ENCODE measurements at regions not wholly inside any gene's neighbourhood (a gene's known extent, or its start where the extent isn't known, plus 50 kb on each side); places are given as distances from the start of the nearest gene placed in this dataset.

DNA sequence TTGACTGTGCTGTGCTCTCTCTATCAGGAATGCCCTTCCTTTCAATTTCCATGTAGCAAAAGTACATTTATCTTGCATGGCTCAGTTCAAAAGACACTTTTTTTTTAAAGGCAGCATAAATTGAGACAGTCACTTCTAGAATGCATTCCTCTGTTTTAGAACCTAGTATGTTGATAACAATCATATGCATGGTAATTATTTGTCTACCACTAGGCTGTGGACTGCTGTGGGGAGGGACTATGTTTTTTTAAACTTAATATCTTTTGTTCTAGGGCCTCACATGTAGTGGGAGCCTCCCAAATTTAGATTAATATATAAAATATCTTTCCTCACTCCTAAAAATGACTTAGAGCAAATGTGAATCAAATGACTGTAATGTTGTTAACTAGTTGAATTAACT lies 269.9 kb downstream of the MEIS1 start:
- no peak for DNase-seq (ENCODE audit: low read depth in 1 of 2, low spot score in 1 of 2)
- Histone ChIP-seq H3K27ac (replicated peaks) (no peak overlapping the region), H3K4me3 (replicated peaks; ENCODE audit: insufficient read depth, low read length) (no peak overlapping the region), H3K27me3 (ENCODE audit: insufficient read depth, poor library complexity, severe bottlenecking) (no peaks in the 10 kb centered on the region)
- TF ChIP-seq SPI1 (IDR thresholded peaks at IDR 0.05; ENCODE audit: borderline replicate concordance, low read depth) (no peak), GABPA (IDR thresholded peaks at IDR 0.05; ENCODE audit: low read depth) (no peak), POLR2AphosphoS5 (IDR thresholded peaks at IDR 0.05; ENCODE audit: low read depth) (no peak)
- TF ChIP-seq, protein P1, sequence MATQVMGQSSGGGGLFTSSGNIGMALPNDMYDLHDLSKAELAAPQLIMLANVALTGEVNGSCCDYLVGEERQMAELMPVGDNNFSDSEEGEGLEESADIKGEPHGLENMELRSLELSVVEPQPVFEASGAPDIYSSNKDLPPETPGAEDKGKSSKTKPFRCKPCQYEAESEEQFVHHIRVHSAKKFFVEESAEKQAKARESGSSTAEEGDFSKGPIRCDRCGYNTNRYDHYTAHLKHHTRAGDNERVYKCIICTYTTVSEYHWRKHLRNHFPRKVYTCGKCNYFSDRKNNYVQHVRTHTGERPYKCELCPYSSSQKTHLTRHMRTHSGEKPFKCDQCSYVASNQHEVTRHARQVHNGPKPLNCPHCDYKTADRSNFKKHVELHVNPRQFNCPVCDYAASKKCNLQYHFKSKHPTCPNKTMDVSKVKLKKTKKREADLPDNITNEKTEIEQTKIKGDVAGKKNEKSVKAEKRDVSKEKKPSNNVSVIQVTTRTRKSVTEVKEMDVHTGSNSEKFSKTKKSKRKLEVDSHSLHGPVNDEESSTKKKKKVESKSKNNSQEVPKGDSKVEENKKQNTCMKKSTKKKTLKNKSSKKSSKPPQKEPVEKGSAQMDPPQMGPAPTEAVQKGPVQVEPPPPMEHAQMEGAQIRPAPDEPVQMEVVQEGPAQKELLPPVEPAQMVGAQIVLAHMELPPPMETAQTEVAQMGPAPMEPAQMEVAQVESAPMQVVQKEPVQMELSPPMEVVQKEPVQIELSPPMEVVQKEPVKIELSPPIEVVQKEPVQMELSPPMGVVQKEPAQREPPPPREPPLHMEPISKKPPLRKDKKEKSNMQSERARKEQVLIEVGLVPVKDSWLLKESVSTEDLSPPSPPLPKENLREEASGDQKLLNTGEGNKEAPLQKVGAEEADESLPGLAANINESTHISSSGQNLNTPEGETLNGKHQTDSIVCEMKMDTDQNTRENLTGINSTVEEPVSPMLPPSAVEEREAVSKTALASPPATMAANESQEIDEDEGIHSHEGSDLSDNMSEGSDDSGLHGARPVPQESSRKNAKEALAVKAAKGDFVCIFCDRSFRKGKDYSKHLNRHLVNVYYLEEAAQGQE (IDR thresholded peaks at IDR 0.05; ENCODE audit: insufficient replicate concordance, low read depth), result no peak
- TF ChIP-seq, protein P2, sequence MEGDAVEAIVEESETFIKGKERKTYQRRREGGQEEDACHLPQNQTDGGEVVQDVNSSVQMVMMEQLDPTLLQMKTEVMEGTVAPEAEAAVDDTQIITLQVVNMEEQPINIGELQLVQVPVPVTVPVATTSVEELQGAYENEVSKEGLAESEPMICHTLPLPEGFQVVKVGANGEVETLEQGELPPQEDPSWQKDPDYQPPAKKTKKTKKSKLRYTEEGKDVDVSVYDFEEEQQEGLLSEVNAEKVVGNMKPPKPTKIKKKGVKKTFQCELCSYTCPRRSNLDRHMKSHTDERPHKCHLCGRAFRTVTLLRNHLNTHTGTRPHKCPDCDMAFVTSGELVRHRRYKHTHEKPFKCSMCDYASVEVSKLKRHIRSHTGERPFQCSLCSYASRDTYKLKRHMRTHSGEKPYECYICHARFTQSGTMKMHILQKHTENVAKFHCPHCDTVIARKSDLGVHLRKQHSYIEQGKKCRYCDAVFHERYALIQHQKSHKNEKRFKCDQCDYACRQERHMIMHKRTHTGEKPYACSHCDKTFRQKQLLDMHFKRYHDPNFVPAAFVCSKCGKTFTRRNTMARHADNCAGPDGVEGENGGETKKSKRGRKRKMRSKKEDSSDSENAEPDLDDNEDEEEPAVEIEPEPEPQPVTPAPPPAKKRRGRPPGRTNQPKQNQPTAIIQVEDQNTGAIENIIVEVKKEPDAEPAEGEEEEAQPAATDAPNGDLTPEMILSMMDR (IDR thresholded peaks at IDR 0.05; ENCODE audit: insufficient read depth, low read length), result no peak

DNA sequence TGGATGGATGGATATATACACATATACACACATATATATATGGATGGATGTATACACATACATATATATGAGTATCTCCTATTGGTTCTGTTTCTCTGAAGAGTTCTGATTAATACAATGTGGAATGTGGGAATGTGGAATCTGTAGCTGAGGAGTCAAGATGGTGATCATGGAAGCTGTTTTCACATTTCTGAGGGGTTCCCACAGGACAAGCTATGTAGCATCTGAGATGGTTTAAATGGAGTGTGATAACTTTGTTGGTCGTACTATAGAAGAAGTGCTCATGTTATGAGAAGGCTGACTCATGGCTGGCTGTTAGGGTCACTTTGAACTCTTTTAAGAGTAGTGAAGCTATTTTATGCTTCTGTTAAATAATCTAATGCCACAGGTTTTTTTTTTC lies 279.7 kb downstream of the MEIS1 start:
- DNase-seq (ENCODE audit: low read depth in 1 of 2, low spot score in 1 of 2), result no peak
- Histone ChIP-seq H3K4me3 (replicated peaks; ENCODE audit: insufficient read depth, low read length) (no peak overlapping the region), H3K27me3 (ENCODE audit: insufficient read depth, poor library complexity, severe bottlenecking) (no peaks in the 10 kb centered on the region), H3K27ac (replicated peaks) (no peak overlapping the region)
- TF ChIP-seq GABPA (IDR thresholded peaks at IDR 0.05; ENCODE audit: low read depth) (no peak), POLR2AphosphoS5 (IDR thresholded peaks at IDR 0.05; ENCODE audit: low read depth) (no peak), SPI1 (IDR thresholded peaks at IDR 0.05; ENCODE audit: borderline replicate concordance, low read depth) (no peak)
- TF ChIP-seq, protein P1 (IDR thresholded peaks at IDR 0.05; ENCODE audit: insufficient replicate concordance, low read depth), result no peak
- TF ChIP-seq, protein P2 (IDR thresholded peaks at IDR 0.05; ENCODE audit: insufficient read depth, low read length), result no peak

GRCh38 chr2:66717218-66717905 lies 282.4 kb downstream of the MEIS1 start:
- Histone ChIP-seq H3K27ac (replicated peaks) (no peak overlapping the region), H3K4me3 (replicated peaks; ENCODE audit: insufficient read depth, low read length) (no peak overlapping the region), H3K27me3 (ENCODE audit: insufficient read depth, poor library complexity, severe bottlenecking) (no peaks in the 10 kb centered on the region)
- no peak for TF ChIP-seq GABPA (IDR thresholded peaks at IDR 0.05; ENCODE audit: low read depth)
- TF ChIP-seq, protein P2 (IDR thresholded peaks at IDR 0.05; ENCODE audit: insufficient read depth, low read length), result no peak
- DNase-seq (ENCODE audit: low read depth in 1 of 2, low spot score in 1 of 2), result no peak

DNA sequence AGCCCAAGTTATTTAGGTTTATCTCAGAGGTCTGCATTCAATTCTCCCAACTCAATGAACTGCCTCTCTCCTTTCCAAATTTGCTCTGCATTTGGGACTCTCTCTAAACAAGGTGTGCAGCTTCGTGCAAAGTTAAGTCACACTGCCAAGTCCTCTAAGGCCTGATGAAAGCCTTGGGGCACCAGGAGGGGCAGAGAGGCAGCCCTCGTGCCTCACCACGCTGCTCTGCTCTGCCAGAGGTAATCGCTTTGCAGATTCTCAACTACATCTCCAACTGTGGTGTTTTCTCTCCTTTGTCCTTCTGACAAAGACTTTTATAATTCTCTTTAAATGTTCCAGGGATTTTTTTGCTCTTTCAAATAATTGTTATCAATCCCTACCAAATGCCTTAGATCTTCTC lies 283.0 kb downstream of the MEIS1 start:
- Histone ChIP-seq H3K27me3 (ENCODE audit: insufficient read depth, poor library complexity, severe bottlenecking) (no peaks in the 10 kb centered on the region), H3K4me3 (replicated peaks; ENCODE audit: insufficient read depth, low read length) (no peak overlapping the region), H3K27ac (replicated peaks) (no peak overlapping the region)
- DNase-seq (ENCODE audit: low read depth in 1 of 2, low spot score in 1 of 2), result no peak
- TF ChIP-seq SPI1 (IDR thresholded peaks at IDR 0.05; ENCODE audit: borderline replicate concordance, low read depth) (no peak), POLR2AphosphoS5 (IDR thresholded peaks at IDR 0.05; ENCODE audit: low read depth) (no peak), GABPA (IDR thresholded peaks at IDR 0.05; ENCODE audit: low read depth) (no peak)
- TF ChIP-seq, protein P2 (IDR thresholded peaks at IDR 0.05; ENCODE audit: insufficient read depth, low read length), result no peak
- TF ChIP-seq, protein P1 (IDR thresholded peaks at IDR 0.05; ENCODE audit: insufficient replicate concordance, low read depth), result no peak
